Smooth muscle cell (in vitro differentiated cells): ENCODE measurements at regions not wholly inside any gene's neighbourhood (a gene's known extent, or its start where the extent isn't known, plus 50 kb on each side); places are given as distances from the start of the nearest gene placed in this dataset.

ENCODE experiments used
- DNase-seq: peaks from one replicate; lab custom pipeline; 2025; ENCODE audit not compliant: unreplicated experiment; lab: John Stamatoyannopoulos, UW
- H2AFZ ChIP-seq: fragments of 200-600 bp; sonication (generic); 2 replicates; pipeline ENCODE4 v1.6.0; 2016; ENCODE audit warnings: antibody characterized with exemption, low read depth, mild to moderate bottlenecking
- H3F3A ChIP-seq: fragments of 200-600 bp; sonication (generic); 2 replicates; pipeline ENCODE4 v1.6.0; 2017; ENCODE audit warnings: antibody characterized with exemption, low read depth
- H3K27ac ChIP-seq: fragments of 200-600 bp; sonication (generic); 2 replicates; pipeline ENCODE4 v1.5.1; 2016; ENCODE audit warnings: low read depth, mild to moderate bottlenecking
- H3K27me3 ChIP-seq: fragments of 200-600 bp; sonication (generic); 2 replicates; pipeline ENCODE4 v1.6.1; 2016; ENCODE audit warnings: low read depth, mild to moderate bottlenecking
- H3K36me3 ChIP-seq: fragments of 200-600 bp; sonication (generic); 2 replicates; pipeline ENCODE4 v1.5.1; 2016; ENCODE audit warnings: low read depth
- H3K4me1 ChIP-seq: fragments of 200-600 bp; sonication (generic); 2 replicates; pipeline ENCODE4 v1.5.1; 2016; ENCODE audit warnings: low read depth
- H3K4me2 ChIP-seq: fragments of 200-600 bp; sonication (generic); 2 replicates; pipeline ENCODE4 v1.6.0; 2016; ENCODE audit warnings: mild to moderate bottlenecking
- H3K4me3 ChIP-seq: fragments of 200-600 bp; sonication (generic); 2 replicates; pipeline ENCODE4 v1.5.1; 2016; ENCODE audit warnings: mild to moderate bottlenecking
- H3K79me2 ChIP-seq: fragments of 200-600 bp; sonication (generic); 2 replicates; pipeline ENCODE4 v1.6.0; 2016; ENCODE audit warnings: low read depth, mild to moderate bottlenecking
- H3K9ac ChIP-seq: fragments of 200-600 bp; sonication (generic); 2 replicates; pipeline ENCODE4 v1.6.0; 2016; ENCODE audit warnings: low read depth
- H3K9me3 ChIP-seq: fragments of 200-600 bp; sonication (generic); replicated peaks from 2 replicates; pipeline ENCODE4 v1.5.1; 2016; ENCODE audit warnings: low read depth
- H4K20me1 ChIP-seq: fragments of 200-600 bp; sonication (generic); 2 replicates; pipeline ENCODE4 v1.6.0; 2016; ENCODE audit warnings: low read depth
- WGBS: methylation state at CpG from one replicate; pipeline ENCODE4 v1.1.7; 2016; ENCODE audit warnings: low lambda C conversion rate; 5-methylcytosine and 5-hydroxymethylcytosine counted together
- TF ChIP-seq, protein P1 (sequence below): fragments of 200-600 bp; sonication (generic); IDR thresholded peaks from 2 replicates; pipeline ENCODE4 v1.5.1; 2017; ENCODE audit warnings: borderline replicate concordance, mild to moderate bottlenecking, antibody characterized with exemption; ENCODE audit not compliant: insufficient read depth, poor library complexity, severe bottlenecking

DNA sequence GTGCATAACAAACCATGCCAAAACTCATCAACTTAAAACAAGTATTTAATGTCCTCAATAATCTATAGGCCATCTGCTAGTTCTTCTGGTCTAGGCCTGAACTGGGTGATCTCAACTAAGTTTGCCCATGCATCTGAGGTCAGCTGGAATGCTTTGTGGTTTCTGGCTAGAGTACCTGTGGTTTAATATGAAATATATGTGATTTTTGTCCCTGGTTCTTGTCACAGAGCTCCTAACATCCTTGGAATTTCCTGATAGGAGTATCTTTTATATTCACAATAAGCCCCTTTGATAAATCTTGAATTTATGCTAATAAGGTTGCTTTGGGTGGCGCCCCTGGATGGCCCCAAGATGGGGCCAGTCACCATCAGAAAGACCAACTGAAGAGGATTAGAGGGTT is 535.9 kb downstream of the DNAH5 start:
- no peaks in the 10 kb centered on the region for H3K4me1 ChIP-seq

DNA sequence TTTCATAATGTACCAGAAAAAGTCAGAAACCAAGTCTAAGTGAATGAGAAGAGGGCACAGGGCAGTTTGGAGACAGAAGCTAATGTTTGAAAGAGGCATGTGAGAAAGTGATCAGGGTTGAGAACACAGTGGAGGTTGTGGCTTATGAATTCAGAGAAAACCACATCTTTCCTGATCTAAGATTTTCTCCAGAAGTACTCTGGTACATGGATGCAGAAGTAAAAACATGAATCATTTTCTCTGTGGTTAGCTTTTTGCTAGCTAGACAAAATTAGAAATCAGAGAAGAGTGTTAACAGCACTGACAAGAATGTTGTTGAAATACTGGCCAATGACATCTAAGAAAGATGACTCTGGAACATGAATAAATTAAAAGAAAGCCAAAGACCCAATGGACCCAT is 541.1 kb downstream of the DNAH5 start:
- Histone ChIP-seq H3K4me2 (no peak overlapping the region), H3K9ac (no peak overlapping the region), H3K27me3 (peaks cover 4% of the 10 kb centered on the region), H3K79me2 (no peaks in the 10 kb centered on the region), H4K20me1 (no peaks in the 10 kb centered on the region), H3K27ac (no peak overlapping the region), H3K4me3 (no peak overlapping the region), H3F3A (no peaks in the 10 kb centered on the region), H3K4me1 (no peaks in the 10 kb centered on the region), H2AFZ (no peak overlapping the region), H3K36me3 (no peaks in the 10 kb centered on the region), H3K9me3 (no peaks in the 10 kb centered on the region)
- TF ChIP-seq, protein P1, sequence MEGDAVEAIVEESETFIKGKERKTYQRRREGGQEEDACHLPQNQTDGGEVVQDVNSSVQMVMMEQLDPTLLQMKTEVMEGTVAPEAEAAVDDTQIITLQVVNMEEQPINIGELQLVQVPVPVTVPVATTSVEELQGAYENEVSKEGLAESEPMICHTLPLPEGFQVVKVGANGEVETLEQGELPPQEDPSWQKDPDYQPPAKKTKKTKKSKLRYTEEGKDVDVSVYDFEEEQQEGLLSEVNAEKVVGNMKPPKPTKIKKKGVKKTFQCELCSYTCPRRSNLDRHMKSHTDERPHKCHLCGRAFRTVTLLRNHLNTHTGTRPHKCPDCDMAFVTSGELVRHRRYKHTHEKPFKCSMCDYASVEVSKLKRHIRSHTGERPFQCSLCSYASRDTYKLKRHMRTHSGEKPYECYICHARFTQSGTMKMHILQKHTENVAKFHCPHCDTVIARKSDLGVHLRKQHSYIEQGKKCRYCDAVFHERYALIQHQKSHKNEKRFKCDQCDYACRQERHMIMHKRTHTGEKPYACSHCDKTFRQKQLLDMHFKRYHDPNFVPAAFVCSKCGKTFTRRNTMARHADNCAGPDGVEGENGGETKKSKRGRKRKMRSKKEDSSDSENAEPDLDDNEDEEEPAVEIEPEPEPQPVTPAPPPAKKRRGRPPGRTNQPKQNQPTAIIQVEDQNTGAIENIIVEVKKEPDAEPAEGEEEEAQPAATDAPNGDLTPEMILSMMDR: no peak
- DNase-seq: no peak

More for the DNA sequence above, 535.9 kb downstream of the DNAH5 start:
- TF ChIP-seq, protein P1: no peak
- Histone ChIP-seq H3K4me3 (no peak overlapping the region), H3K9me3 (no peaks in the 10 kb centered on the region), H3K9ac (no peak overlapping the region), H2AFZ (no peak overlapping the region), H3K4me2 (no peak overlapping the region), H3K79me2 (no peaks in the 10 kb centered on the region), H3K27me3 (no peaks in the 10 kb centered on the region), H3F3A (no peaks in the 10 kb centered on the region), H3K27ac (no peak overlapping the region), H3K36me3 (no peaks in the 10 kb centered on the region), H4K20me1 (no peaks in the 10 kb centered on the region)
- DNase-seq: no peak
- WGBS: no CpG with 5 or more reads among the region's 1 CpG

GRCh38 chr5:13385066-13385465 is 559.4 kb downstream of the DNAH5 start:
- no peaks in the 10 kb centered on the region for H3K4me1 ChIP-seq
- no peak overlapping the region for H3K27ac ChIP-seq
- H4K20me1 ChIP-seq: no peaks in the 10 kb centered on the region
- H3K4me3 ChIP-seq: no peak overlapping the region
- no peaks in the 10 kb centered on the region for H3K9me3 ChIP-seq
- TF ChIP-seq, protein P1: no peak
- no peak overlapping the region for H3K4me2 ChIP-seq
- DNase-seq: no peak
- no peak overlapping the region for H3K9ac ChIP-seq
- H3K27me3 ChIP-seq: no peaks in the 10 kb centered on the region
- WGBS: 87% methylated on average over 5 of the region's 5 CpGs
- no peaks in the 10 kb centered on the region for H3K36me3 ChIP-seq
- no peaks in the 10 kb centered on the region for H3F3A ChIP-seq
- no peak overlapping the region for H2AFZ ChIP-seq
- H3K79me2 ChIP-seq: no peaks in the 10 kb centered on the region

DNA sequence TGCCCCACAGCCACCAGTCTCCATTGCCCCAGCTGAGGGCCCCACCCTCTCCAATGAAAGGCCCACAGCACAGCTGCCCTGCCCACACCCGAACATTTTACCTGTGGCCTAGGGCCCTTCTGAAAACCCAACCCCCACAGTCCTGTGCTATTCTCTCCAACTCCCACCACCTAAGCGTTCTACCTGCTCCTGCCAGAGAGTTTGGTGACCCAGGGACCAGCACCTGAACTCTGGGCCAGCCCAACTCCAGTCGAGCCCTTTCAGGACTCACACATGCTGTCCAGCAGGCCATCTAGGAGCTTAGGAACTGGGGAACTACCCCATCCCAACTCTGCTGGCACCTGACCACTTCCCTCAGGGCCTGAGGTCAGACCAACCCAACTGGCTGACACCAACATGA is 562.3 kb downstream of the DNAH5 start:
- H3K27ac ChIP-seq: no peak overlapping the region
- no peaks in the 10 kb centered on the region for H3K36me3 ChIP-seq
- H3K4me1 ChIP-seq: no peaks in the 10 kb centered on the region
- H4K20me1 ChIP-seq: no peaks in the 10 kb centered on the region
- H3K4me3 ChIP-seq: no peak overlapping the region
- H3K9me3 ChIP-seq: no peaks in the 10 kb centered on the region
- WGBS: 78% methylated on average over 3 of the region's 3 CpGs
- H3K4me2 ChIP-seq: no peak overlapping the region
- H3K9ac ChIP-seq: no peak overlapping the region
- no peaks in the 10 kb centered on the region for H3F3A ChIP-seq
- TF ChIP-seq, protein P1: no peak
- H2AFZ ChIP-seq: no peak overlapping the region
- H3K27me3 ChIP-seq: no peaks in the 10 kb centered on the region
- H3K79me2 ChIP-seq: no peaks in the 10 kb centered on the region
- DNase-seq: no peak
